ENCODE measurements at regions not wholly inside any gene's neighbourhood (a gene's known extent, or its start where the extent isn't known, plus 50 kb on each side); places are given as distances from the start of the nearest gene placed in this dataset.

DNA sequence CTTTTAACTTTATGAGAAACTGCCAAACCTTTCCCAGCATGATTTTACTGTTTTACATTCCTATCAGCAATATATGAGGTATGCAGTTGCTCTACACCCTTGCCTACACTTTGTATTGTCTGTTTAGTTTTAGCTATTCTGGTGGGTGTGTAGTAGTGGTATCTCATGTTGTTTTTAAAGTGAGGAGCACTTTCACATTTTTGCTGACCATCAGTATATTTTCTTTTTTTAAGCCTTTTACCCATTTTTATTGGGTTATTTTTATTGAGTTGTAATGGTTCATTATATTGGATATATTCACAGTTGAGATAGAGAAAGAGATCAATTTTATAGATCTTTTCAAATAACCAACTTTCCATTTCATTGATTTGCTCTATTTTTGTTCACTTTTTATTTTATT is 102.4 kb downstream of the BARX1 start:
- TF ChIP-seq, protein P1, sequence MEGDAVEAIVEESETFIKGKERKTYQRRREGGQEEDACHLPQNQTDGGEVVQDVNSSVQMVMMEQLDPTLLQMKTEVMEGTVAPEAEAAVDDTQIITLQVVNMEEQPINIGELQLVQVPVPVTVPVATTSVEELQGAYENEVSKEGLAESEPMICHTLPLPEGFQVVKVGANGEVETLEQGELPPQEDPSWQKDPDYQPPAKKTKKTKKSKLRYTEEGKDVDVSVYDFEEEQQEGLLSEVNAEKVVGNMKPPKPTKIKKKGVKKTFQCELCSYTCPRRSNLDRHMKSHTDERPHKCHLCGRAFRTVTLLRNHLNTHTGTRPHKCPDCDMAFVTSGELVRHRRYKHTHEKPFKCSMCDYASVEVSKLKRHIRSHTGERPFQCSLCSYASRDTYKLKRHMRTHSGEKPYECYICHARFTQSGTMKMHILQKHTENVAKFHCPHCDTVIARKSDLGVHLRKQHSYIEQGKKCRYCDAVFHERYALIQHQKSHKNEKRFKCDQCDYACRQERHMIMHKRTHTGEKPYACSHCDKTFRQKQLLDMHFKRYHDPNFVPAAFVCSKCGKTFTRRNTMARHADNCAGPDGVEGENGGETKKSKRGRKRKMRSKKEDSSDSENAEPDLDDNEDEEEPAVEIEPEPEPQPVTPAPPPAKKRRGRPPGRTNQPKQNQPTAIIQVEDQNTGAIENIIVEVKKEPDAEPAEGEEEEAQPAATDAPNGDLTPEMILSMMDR (IDR thresholded peaks at IDR 0.05): no peak
- no peak for TF ChIP-seq POLR2A (IDR thresholded peaks at IDR 0.05)
- TF ChIP-seq POLR2AphosphoS5 (IDR thresholded peaks at IDR 0.05): no peak

Data from gastroesophageal sphincter (tissue), 3 donors.